HEK293T (cell line): ENCODE measurements at regions not wholly inside any gene's neighbourhood (a gene's known extent, or its start where the extent isn't known, plus 50 kb on each side); places are given as distances from the start of the nearest gene placed in this dataset.

Source experiments
- ARNT ChIP-seq: fragments of 450-650 bp; IDR thresholded peaks from 2 replicates; pipeline ENCODE4 v1.6.1; 2017; ENCODE audit warnings: mild to moderate bottlenecking
- BHLHE40 ChIP-seq: fragments of 450-650 bp; IDR thresholded peaks from 2 replicates; pipeline ENCODE4 v1.6.1; 2016; ENCODE audit warnings: mild to moderate bottlenecking, moderate library complexity, borderline replicate concordance
- FOXA1 ChIP-seq: fragments of 450-650 bp; IDR thresholded peaks from 2 replicates; pipeline ENCODE4 v1.6.1; 2016; ENCODE audit warnings: mild to moderate bottlenecking
- FOXK2 ChIP-seq: fragments of 450-650 bp; IDR thresholded peaks from 2 replicates; pipeline ENCODE4 v1.6.1; 2016; ENCODE audit warnings: mild to moderate bottlenecking
- FOXM1 ChIP-seq: fragments of 450-650 bp; IDR thresholded peaks from 2 replicates; pipeline ENCODE4 v1.6.1; 2017; ENCODE audit warnings: mild to moderate bottlenecking, borderline replicate concordance
- HDGF ChIP-seq: fragments of 450-650 bp; IDR thresholded peaks from 2 replicates; pipeline ENCODE4 v1.6.1; 2017; ENCODE audit warnings: antibody characterized with exemption, borderline replicate concordance
- SP1 ChIP-seq: fragments of 450-650 bp; IDR thresholded peaks from 2 replicates; pipeline ENCODE4 v1.6.1; 2017
- SUZ12 ChIP-seq: fragments of 450-650 bp; IDR thresholded peaks from 2 replicates; pipeline ENCODE4 v1.6.1; 2016; ENCODE audit warnings: mild to moderate bottlenecking
- TARDBP ChIP-seq: fragments of 450-650 bp; IDR thresholded peaks from 2 replicates; pipeline ENCODE4 v1.6.1; 2016
- ZNF384 ChIP-seq: fragments of 450-650 bp; IDR thresholded peaks from 2 replicates; pipeline ENCODE4 v1.6.1; 2016
- TF ChIP-seq, protein P1 (sequence below): fragments of 450-650 bp; IDR thresholded peaks from 2 replicates; pipeline ENCODE4 v1.6.1; 2016

DNA sequence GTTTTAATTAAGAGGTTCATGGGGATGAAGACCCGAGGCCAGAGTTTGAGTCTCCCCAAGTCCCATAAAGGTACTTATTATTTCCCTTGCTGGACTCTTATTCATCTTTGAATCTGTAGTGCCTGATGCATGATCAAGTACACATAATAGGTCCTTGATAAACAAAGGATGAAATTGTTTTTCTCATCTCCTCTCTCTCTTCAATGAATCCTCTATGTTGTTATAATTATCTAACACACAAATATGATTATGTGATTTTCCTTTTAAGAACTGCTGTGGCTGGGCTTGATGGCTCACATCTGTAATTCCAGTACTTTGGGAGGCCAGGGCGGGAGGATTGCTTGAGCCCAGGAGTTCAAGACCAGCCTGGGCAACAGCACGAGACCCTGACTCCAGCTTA, 117.7 kb downstream of the BAMBI start:
- TF ChIP-seq TARDBP = no peak
- no peak for TF ChIP-seq SP1
- no peak for TF ChIP-seq SUZ12
- TF ChIP-seq FOXA1 = no peak
- TF ChIP-seq ARNT = no peak
- no peak for TF ChIP-seq ZNF384
- TF ChIP-seq, protein P1, sequence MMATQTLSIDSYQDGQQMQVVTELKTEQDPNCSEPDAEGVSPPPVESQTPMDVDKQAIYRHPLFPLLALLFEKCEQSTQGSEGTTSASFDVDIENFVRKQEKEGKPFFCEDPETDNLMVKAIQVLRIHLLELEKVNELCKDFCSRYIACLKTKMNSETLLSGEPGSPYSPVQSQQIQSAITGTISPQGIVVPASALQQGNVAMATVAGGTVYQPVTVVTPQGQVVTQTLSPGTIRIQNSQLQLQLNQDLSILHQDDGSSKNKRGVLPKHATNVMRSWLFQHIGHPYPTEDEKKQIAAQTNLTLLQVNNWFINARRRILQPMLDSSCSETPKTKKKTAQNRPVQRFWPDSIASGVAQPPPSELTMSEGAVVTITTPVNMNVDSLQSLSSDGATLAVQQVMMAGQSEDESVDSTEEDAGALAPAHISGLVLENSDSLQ = no peak
- TF ChIP-seq HDGF = no peak
- no peak for TF ChIP-seq FOXK2
- no peak for TF ChIP-seq BHLHE40
- TF ChIP-seq FOXM1 = no peak
